ENCODE measurements at regions not wholly inside any gene's neighbourhood (a gene's known extent, or its start where the extent isn't known, plus 50 kb on each side); places are given as distances from the start of the nearest gene placed in this dataset.

GRCh38 chr4:155042014-155042413, 166.4 kb upstream of the NPY2R start:
- no peak for TF ChIP-seq CTCF (IDR thresholded peaks at IDR 0.05)
- TF ChIP-seq POLR2A (IDR thresholded peaks at IDR 0.05) = no peak

Data from ovary (tissue), 3 donors.